GM21723 (cell line): ENCODE measurements at regions not wholly inside any gene's neighbourhood (a gene's known extent, or its start where the extent isn't known, plus 50 kb on each side); places are given as distances from the start of the nearest gene placed in this dataset.

Experiments
- ATAC-seq: cut with Tn5 transposase; IDR thresholded peaks from one replicate; pipeline ENCODE4 v1.9.1; 2021; ENCODE audit warnings: mild to moderate bottlenecking, moderate library complexity; ENCODE audit not compliant: unreplicated experiment

DNA sequence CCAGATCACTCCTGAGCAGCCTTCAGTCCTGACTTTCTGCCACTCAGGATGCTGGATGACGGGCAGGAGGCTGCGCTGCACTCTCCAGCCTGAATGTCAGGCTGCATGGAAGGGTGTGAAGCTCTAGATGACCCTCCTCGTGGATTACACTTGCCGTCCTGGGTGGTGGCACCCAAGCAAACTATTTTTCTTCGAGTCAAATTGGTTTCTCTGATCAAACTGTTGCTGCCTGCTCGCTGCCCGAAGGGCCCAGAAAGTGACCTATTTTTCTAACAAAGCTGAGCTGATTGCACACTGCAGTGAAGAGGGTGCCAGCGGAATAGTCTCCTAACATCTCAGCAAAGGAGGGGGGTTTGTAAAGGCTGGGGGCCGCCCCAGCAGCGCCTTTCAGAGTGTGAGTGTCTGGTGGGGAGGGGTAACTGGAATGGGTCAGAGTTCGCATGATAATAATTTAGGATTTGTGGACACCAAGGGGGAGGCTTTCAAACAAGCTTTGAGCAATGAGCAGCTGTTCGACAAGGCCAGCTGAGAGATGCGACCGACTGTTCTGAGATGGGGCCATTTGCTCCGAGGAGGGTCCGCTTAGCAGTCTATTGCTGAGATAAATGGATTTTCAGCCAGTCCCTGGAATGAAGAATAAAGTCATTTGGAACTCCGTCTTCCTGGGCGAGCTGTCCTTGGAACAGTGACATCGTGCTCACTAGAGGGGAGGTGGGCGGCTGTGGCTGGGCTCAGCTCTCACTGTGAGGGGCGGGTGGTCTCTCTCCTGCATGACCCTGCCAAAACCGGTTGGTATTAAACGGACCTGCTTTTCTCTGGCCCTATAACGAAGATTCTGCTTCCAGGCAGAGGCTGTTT, 537.6 kb downstream of the BRD1 start:
- no peak for ATAC-seq

DNA sequence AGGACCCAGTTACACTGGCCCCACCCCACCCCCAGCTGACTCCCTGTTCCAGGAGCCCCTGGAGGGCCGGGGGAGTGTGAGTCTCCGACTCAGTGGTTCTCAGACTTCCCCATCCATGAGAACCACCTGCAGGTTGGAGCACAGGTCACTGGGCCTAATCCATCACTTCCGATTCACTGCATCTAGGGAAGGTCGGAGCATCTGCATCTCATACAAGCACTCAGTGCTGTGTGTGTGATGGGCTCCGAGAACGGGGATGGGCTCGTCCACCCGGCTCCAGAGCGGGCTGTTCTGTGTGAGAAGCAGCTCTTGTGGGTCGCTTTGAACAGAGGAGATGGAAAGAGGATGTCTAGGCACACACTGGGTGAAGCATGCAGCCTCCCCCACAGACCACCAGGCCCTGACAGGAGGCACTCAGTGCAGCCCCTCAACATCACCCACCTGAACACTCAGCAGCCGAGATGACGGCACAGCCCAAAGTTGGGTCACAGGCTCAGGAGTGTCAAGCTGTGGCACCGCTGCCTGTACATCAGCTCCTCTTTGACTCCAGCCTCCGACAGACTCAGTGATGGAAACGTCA, 541.4 kb downstream of the BRD1 start:
- no peak for ATAC-seq

DNA sequence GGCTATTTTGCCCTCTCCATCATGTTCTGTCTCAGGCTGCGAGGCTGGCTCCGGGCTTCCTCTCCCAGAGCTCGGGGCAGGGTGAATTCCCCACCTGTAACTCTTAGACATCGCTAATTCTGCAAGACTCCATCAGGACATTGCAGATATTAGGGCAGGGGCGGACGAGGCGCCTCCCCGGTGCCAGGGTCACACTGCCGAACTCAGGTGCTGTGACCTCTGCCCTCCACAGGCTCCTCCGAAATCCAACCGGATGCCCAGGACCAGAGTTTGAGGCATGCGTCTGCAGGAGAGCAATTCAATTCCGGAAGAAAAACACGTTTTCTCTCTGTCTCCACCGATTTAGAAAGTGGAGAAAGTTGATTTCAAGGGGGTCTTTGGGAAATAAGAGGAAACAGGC, 542.7 kb downstream of the BRD1 start:
- ATAC-seq = no peak

DNA sequence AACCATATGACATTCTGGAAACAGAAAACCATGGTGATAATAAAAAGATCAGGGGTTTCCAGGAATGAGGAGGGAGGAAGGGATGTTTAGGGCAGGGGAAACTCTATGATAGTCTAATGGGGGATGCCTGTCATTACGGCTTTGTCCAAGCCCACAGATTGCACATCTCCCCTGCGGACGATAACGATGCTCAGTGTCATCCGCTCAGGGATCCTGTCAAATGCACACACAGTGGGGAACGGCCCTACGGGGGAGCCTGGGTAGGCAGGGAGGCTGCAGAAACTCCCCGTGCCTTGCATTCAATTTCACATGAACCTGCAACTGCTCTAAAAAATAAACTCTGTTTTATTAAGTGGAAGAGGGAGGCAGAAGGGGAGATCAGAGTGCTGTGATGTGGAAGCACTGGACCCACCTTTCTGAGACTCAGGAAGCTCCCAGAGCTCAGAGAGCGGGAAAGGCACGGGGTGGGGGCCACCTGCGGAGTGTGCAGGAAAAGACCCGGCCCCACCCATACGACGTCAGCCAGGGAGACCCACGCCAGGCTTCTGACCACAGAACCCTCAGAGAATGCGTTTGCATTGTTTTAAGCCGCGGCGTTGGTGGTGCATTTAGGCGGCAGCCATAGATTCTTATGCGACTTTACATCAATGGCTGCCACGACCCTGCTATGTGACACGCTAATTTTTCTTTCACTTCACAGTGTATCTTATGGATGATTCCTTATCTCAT, 543.5 kb downstream of the BRD1 start:
- ATAC-seq = no peak

DNA sequence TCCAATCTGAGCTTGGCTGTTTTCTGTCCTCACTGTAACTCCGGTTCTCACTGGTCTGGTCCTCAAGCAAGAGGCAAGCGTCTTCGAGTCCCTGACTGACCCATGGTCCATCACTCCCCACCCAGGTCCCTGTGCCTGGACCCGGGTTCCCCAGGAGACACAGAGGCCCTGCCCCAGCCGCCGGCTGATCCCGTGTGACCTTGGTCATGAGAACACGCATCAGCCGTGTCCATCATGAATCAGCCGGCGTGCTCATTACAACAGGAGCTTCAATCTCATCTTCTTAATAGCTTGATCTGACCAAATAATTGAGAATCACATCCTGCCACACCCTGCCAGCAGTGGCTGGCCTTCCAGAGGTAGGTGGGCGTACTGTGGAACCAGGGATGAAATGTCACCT, 545.1 kb downstream of the BRD1 start:
- ATAC-seq = no peak

DNA sequence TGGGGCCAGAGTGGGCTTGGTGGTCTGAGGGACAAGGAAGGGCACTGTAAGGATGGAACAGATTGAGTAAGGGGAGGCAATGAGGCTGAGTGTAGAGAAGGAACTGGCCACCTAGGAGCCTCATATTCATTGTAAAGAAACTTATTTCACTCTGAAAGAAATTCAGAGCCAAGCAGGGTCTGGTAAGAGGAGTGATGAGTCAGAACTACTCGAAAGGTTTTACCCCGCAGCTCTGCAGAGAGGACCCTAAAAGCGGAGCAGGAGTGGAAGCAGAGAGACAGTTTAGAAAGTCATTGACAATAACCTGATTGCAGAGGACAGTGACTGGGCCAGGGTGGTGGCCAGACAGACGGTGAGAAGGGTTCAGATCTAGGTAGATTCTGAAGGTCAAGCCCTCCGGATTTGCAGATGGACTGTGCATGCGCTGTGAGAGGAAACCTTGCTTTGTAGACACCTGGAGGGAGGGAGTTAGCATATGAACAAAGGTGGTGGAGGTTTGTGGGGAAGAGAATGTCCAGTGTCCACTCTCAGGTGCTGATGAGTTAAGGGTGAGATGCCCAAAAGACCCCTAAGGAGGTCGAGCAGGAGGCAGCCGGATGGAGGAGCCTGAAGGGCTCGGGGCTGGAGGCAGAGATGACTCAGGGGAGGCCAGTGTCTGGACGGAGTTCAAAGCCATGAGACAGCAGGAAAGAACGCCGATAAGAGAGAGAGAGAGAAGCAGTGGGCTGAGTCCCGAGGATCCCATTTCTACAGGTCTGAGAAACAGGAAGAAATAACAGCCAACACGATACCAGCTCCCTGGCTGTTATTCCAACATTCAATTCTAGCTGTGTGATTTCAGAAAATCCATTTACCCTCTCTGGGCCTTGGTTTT, 546.0 kb downstream of the BRD1 start:
- ATAC-seq = no peak

- no peak for ATAC-seq
Observed at GRCh38 chr22:49278340-49278739, 549.3 kb downstream of the BRD1 start.

DNA sequence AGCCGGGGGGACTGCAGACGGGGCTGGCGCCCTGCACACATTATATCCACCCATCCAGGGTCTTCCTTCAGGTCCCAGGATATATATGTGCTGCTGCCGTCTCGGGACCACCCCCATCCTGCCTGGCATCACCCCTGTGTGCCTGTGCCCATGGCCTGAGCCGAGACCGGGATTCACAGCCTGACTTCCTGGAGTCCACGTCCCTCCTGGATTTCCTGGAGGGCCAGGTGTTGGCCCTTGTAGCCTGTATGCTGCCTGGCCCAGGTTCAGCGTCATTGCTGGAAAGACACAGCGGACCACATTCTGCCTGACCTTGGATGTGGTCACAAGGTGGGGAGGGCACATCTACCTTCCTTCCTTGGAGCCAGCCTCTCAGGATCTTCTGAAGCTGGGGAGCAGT, 551.1 kb downstream of the BRD1 start:
- no peak for ATAC-seq

- ATAC-seq = no peak
Observed at GRCh38 chr22:49274754-49275380, 552.8 kb downstream of the BRD1 start.

DNA sequence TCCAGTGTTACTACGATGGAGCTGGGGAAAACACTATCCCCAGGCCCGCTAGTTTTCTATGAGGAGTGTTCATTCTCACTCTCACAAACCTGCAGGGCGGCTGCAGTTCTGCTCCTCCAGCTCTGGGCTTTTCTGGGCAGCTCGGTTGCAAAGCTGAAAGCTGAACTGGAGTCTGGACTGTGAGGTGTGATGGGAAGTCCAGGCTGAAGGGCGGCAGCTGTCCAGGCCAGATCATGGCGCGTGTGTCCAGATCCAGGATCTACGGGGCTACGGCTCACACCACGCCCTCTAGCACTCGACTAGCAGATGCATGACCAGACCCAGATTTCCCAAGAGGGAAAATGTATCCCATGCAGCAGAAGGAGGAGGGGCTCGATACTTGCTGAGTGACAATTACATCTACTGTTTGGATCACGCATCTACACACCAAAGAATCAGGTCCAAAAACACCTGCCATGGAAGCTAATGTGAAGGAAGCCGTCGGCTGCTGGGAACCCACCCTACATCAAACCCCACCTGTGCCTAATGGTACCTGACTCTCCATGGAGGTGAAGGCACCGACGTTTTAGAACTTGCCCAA, 555.0 kb downstream of the BRD1 start:
- no peak for ATAC-seq

- no peak for ATAC-seq
Observed at GRCh38 chr22:49271831-49272230, 555.8 kb downstream of the BRD1 start.

DNA sequence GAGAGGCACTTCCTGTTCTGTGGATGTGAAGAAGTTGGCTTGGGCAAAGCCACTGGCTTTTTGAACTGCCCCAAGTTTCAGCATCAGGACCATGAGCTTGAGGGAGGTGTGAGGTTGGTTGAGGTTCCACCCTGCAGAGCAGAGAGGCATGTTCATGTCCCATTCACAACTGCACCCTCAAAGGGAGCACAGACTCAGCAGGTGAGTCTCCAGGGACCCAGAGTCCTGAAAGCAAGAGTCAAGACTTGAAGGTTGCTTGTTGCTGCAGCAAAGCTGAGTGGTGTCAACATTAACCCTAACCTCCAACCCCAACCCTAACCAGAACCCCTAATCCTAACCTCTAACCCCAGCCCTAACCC, 556.3 kb downstream of the BRD1 start:
- ATAC-seq = no peak

DNA sequence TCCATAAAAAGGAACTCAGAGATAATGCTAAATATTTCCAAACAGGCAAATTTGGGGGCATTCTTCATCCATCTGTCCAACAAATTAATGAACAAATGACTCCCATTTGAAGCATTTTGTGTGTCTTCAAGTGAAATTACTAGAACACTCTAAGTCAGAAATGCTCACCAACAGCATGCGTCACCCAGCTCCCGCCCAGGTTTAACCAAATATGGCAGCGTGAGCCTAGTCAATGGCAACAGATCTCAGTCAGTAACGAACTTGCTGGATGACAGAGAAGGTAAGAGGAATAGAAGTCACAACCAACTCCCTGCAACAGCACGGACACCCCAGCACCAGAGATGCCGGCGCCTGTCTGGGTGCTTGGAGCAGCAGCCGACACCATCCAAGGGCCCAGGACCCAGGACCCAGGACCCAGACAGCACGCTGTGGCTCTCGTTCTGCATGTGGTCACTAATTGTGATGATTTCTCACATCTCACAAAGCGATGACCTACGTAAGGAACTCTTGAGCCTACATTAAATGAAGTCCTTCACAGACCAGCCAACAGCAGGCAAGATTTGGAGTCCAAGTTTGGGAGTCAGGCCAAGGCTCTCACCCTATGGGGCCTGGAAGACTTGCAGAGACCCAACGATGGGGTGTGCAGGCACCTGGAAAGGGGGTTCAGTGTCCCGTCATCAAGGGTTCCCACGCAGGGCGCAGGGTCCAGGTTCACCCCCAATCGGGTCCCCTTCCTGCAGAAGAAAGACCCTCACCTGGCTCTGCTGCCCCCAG, 556.9 kb downstream of the BRD1 start:
- ATAC-seq = no peak

DNA sequence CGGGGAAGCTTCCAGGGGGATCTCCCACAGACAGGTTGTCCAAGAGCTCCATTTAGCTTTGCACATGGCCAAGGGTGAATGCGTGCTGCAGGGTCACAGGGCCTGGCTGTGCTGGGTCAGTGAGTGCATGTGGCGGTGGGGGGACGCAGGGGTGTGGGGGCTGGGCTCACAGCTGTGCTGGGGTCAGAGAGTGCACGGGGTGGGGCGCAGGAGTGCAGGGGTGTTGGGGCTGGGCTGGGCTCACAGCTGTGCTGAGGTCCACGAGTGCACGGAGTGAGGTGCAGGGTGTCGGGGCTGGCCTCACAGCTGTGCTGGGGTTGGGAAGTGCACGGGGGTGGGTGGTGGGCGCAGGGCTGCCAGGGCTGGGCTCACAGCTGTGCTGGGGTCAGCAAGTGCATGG, 557.7 kb downstream of the BRD1 start:
- ATAC-seq = no peak

- ATAC-seq = no peak
Observed at GRCh38 chr22:49269371-49269770, 558.3 kb downstream of the BRD1 start.

DNA sequence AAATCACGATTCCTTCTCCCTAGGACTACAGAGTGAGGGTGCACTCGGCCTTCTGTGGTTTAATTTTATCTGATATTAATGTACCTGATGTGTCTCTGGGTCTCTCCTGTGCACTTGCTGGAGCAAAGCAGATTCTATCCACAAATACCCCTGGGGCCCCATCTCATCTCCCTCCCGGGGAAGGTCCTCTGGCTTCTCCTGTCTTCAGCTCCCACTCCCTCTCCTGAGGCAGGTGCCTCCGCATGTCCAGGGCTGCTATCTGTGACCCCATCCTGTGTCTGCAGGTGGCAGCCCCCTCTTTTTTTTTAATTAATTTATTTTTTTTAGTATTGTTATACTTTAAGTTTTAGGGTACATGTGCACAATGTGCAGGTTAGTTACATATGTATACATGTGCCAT, 558.7 kb downstream of the BRD1 start:
- no peak for ATAC-seq

DNA sequence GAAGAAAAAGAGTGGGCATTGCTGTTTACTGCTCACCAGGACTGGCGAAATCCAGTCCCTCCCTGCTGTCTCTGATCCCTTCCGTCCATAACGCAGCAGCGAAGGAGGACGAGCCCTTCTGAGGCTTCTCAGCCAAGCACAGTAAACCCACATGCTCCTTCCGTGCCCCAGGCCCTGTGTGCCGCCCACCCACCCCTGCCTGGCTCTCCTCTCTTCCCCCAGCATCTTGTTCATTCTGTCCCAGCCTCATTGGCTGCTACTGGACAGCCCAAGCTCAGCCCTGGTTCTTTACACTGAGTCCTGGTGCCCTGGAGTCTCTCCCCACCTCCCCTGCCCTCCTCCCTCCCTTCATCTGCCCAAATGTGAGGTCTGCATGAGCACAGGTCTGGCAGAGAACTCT, 559.7 kb downstream of the BRD1 start:
- ATAC-seq = no peak

GRCh38 chr22:49266561-49267519, 560.8 kb downstream of the BRD1 start:
- no peak for ATAC-seq
